HG03521 (cell line): ENCODE measurements at regions not wholly inside any gene's neighbourhood (a gene's known extent, or its start where the extent isn't known, plus 50 kb on each side); places are given as distances from the start of the nearest gene placed in this dataset.

ENCODE experiments used
- ATAC-seq: cut with Tn5 transposase; IDR thresholded peaks from one replicate; pipeline ENCODE4 v1.9.1; 2021; ENCODE audit warnings: mild to moderate bottlenecking, moderate library complexity; ENCODE audit not compliant: unreplicated experiment

DNA sequence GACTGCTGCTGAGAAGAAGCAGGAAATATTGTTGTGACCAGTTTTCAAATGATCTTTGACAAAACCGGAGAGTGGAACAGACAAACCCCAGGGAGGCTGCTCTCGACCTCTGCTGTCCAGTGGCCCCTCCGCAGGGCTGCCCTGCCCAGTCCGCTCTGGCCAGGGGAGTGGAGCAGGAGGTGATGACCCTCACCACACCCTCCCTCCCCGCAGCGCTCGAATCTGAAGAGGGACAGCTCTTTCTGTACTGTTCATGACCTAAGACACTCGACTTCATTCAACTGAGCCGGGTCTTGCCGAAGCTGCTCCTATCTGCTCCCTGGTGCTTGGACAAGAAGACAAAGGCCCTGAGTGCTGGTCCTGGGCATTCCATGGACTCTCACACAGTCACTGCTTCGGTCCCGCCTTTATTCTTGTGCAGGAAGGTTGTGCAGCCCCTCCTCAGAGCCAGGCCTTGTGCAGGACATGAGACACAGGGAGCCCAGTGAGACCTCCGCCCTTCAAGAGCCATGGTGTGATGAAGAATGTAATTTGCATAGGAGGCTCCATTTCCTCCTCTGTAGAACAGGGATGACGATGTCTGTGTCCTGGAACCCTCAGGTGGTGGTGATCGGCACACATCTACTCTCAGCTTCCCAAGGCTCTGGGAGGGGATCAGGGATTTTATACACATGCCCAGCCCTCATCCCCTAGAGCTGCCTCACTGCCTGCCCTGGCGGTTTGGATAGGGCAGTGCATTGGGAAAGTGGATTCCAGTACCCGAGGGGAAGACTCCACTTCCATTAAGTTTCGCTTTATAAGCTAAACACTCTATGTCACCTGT is 97.1 kb upstream of the PRR20G start:
- ATAC-seq: no peak

DNA sequence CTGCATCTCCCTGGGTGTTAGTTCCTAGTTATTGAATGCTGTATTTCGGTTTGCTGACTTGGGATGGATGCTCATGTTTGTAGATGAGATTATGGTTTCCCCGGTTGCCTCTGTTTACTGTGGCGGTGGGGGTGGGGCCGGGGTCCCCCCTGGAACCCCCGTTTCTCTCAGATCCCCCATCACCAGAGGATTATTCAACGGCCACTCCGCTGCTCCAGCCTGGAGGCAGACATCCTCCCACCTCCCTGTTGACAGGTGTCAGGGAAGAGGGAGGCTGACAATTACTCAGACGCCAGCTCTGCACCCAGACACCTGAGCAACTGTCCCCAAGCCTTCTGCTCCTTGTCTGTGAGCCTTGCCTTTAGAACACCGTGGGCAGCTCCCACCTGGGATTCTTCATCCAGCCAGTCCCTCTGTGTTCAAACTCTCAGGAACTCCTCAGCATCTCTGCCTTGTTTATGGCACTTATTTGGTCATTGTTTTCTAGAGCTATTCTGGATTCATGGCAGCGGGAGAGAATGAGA is 95.9 kb upstream of the PRR20G start:
- no peak for ATAC-seq

DNA sequence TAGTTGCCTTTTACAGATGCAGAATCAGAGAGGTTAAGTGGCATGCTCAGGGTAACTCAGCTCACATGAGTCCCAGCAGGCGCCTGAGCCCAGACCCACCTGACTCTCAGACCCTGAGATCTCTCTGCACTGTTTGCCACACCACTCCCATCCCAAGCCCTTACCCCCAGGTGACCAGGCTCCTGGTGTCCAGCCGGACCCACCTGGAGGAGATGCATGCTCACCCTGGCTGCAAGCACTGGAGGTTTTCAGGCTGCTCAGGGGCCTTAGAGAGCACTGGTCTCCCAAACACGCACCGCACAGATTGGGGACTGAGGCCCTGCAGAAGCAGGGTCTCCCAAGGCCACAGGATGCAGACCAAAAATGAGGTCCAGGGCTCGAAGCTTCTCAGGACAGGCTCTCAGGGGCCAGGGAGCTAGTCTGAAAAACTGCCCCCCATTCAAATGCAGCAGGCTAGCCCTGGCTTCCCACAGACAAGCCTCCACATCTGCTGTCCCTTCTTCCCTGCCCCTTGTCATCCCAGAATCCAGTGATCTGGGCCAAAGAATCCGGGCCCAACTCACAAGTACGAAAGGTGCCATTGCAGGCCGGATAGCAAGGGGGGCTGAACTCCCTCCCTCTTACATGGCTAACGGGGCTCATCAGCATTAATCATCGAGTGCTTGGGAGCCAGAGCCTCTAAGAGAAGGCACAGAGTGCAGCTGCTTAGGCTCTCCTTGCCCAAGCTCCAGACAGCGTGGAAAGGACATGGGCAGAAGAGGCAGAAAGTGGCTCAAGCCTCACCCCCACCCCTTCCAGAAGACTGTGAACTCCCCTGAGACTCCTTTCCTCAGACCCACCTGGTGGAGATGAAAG is 90.2 kb upstream of the PRR20G start:
- ATAC-seq: no peak

DNA sequence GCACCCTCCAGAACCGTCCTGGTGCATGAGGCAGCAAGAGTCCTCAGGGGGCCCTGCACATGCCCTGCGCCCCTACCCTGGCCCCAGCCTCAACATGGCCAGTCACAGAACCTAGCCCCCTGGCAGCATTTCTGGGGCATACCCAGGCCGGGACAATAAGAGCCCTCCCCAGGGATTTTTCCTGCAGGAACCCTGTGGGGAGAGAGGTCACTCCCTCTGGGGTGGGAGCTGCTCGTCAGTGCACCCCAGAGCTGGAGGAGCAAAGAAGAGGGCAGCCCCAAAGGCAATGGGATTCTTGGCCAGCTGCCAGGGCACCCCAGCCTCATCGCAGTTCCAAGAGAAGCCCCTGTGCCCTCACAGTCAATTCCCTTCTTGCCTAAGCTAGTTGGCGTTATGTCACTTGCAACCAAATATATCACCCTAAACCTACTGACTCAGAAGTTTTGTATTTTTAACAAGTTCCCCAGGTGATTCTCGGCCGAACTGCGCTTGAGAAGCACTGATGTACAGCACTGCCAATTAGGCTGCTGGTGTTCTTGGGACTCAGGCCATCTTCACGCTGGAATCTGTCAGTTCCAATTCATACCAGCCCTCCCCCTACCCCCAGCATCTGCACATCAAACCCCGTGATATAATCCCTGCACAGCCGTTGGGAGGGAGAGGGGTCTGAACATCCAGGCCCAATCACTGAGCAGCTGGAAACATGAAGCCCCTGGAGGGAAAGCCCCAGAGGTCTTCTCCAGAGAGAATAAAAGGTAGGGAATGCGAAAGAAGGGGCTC is 87.5 kb upstream of the PRR20G start:
- no peak for ATAC-seq

DNA sequence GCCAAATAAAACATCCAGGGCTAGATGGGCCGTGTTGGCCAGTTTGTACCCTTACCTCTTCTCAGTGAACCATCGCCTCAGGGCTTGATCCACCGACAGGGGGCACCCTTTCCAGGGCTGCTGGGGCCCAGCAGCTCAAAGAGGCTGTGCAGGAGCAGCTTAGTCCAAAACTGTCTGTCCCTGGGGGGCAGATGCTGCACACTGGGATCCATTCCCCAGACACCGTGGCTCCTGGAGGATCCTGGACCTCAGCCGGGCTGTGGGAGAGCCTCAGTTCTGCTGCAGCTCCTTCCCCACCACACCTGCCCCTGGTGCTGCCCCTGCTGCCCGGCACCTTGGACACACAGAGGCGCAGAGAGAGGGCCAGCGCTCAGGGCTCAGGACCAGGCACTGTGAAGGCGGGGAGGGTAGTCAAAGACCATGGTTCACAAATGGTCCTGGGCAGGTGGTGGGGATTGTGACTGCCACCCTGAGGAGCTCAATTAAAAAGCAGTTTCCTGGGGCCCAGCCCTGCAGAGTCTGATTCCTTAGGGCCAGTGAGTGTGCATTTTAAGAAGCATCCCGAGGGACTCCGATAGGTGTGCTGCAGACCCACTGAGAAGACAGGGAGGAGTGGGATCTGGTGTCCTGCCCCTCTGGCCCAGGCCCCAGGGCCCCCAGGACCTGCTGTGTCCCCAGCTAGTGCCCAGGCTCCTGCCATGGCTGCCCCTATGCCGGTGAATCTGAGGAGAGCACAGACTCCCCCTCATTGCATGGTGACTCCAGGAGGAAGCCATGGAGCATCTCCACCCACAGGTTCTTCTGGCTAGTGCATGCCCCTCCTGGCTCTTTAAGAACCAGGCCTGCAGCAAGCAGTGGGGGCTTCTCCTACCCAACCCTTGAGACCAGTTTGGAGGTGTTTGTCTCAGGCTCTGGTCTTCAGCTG is 86.5 kb upstream of the PRR20G start:
- ATAC-seq: no peak

DNA sequence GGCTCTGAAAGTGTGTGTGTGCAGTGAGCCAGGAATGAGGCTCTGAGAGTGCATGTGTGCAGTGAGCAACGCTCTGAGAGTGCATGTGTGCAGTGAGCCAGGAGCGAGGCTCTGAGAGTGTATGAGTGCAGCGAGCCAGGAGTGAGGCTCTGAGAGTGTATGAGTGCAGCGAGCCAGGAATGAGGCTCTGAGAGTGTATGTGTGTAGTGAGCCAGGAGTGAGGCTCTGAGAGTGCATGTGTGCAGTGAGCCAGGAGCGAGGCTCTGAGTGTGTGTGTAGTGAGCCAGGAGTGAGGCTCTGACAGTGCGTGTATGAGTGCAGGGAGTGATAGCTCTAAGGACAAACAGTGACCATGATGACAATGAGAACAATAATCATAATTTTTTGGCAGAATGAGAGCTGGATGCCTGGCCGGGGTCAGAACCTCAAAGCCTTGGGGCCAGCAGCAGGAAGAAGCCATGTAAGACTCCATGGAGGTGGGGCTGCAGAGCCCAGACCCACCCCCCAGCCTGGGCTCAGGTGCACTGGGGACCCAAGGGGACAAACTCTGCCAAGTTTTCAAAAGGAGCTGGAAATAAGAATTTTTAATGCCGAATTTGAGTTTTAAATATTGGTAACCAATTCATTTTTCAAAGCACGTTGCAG is 85.7 kb upstream of the PRR20G start:
- no peak for ATAC-seq

DNA sequence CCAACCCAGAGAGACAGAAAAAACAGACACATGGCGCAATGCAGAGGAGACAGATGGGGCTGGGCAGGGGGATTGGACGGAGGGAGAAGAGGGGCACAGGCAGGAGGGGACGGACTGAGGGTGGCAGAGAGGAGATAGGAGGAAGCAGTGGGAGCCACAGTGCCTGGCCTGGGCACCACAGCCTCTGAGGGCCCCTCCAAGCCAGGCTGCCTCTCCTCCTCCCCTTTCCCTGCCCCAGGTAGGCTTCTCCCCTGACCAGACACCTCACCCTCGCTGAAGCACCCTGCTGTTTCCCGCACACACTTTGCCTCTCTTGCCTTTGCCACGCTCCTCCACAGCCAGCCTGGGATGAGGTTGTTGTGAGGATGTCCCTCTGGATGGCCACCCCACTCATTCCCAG is 84.0 kb upstream of the PRR20G start:
- no peak for ATAC-seq

DNA sequence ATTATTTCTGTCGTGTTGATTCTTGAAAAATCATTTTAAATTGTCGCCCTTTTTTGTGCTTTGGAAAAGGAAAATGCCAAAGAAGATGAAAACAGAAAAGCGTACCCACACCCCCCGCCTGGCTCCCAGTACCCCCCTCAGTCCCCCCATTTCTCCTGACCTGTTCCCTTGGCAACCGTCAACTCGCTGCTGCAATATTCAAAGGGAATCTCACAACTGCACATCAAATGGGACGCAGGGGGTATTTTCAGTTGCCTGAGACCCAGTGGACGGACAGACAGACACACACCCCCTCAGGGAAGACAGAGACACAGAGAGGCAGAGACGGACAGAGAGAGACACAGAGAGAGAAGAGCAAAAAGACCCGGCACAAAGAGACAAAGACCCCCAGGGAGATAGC is 83.5 kb upstream of the PRR20G start:
- ATAC-seq: no peak

DNA sequence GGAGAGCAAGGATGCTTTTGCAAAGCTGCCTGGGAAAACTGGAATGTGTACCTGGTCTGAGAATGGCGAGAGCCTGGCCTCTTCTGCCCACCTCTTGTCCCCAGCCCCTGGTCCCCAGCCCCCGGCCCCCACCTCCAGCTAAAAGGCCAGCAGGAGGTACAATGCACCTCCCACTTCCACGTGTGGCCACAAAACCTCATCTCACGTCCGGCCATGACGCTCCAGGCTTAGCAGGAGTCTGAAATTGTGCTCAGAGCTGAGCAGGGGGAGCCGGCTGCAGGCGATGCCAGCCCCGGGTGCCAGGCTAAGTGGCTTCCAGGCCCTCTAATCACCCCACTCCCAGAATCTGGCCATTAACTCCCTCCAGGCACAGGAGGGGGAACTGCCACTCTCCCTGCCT is 83.1 kb upstream of the PRR20G start:
- no peak for ATAC-seq

DNA sequence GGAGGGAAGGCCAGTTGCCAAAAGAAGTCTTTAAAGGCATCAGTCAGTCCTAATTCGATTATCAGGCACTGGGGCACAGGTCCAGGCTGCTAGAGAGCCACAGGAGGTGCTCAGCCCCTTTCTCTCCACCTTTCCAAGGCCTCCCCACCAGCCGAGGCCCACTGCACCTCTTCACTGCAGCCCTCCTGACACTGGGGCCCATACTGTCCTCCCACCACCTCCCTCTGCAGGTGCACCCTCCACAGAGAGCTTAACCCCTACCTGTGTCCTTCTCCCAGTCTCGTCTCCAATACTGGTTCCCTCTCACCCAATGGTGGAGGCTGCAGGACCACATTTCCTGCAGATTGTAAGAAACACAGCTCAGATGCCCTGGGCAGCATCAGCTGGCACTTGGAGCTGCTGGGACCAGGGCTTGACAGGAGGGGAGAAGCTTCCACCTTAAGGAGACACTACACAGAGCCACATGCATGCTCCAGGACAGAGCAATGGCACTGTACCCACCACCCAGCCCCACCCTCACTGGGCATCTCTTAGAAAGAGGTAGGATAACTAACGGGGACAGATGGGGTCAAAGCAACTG is 81.6 kb upstream of the PRR20G start:
- ATAC-seq: no peak

DNA sequence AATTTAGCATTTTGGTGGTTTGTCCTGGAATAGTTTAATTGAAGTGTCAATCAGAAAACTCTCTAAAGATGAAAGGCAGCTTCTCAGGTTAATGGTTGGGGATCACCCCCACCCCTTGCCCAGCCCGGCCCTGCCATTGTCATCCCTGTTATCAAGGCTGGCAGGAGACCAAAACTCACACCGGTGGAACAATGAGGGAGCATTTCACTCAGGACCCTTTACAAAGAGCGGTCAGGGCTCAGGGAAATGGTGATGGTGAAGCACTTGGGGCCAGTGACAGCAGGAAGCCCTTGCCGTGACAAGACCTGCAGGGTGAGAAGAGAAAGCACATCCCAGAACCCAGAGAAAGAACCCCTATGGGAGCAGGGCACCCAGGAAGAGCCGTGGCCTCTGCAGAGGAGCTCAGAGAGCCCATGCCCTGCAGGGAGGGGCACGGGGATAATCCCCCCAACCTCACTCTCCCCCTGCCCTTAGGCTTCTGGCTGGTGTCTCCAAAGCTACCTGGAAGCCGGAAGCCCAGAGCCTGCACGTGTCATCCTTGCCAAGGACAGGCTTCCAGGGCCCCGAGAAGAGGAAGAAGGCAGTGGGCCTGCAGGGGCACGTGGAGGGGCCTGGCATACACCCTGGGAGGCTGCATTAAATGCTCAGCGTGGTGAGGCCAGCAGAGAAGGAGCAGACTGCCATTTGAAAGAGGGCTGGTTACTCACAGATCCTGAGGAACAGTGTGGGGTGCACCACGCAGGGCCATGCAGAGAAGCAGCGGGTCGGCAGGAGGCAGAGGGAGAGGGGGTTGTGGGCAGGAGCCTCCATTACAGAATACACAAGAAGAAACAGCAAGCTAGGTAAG is 80.6 kb upstream of the PRR20G start:
- no peak for ATAC-seq

DNA sequence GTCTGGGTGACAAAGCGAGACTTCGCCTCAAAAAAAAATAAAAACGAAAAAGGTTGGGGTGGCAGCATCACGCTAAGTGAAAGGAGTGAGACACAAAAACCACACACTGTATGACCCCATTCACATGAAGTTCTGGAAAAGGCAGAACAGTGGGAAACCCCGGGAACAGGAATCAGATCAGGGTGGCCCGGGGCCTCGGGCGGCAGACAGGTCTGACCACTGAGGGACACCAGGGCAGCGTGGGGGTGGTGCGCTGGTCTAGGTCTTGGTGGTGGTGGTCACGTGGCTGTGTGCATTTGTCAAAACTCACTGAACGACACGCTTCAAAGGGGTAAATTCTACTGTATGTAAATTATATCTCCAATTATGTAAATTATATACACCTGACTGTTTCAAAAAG is 79.7 kb upstream of the PRR20G start:
- ATAC-seq: no peak

DNA sequence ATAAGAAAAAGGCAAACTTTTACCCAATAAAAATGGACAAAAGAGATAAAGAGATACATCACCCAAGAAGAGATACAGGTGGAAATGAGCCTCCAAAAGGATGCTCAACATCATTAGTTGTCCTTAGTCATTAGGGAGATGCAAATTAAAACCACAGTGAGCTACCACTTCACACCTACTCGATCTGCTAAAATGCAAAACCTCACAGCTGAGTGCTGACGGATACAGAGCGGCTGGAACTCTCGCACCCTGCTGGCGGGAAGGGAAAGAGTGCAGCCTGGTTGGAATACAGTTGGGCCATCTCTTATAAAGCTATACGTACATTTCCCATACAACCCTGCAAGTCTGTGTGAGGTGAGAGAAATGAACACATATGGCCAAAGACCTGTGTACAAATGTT is 78.5 kb upstream of the PRR20G start:
- ATAC-seq: no peak

DNA sequence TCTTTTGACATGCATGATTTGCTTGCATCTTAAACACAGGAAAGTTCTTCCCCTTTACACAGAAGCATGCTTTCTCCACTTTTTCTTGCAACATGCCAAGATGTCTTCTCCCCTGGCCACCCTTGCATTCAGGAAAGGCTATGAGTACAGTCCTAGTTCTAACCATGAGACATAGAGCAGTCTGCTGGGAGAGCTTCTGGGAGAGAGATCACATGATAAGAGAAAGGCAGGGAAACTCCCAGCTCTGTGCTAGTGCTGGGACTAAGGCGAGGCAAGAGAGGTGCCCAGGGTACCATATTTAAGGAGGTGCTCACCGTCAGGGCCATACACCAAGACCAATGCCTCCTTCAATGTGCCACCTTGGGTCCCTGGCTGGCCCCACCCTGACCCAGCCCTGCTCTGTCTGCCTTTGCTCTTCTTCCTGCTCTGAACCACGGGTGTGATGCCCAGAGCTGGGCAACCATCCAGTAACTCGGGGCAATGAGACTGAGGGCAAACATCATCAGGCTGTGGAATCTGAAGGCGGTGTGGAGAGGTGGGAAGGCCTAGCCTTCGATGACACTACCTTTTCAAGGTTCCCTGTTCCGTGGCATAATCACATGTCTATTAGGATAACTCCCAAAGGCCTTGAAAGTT is 77.4 kb upstream of the PRR20G start:
- no peak for ATAC-seq

DNA sequence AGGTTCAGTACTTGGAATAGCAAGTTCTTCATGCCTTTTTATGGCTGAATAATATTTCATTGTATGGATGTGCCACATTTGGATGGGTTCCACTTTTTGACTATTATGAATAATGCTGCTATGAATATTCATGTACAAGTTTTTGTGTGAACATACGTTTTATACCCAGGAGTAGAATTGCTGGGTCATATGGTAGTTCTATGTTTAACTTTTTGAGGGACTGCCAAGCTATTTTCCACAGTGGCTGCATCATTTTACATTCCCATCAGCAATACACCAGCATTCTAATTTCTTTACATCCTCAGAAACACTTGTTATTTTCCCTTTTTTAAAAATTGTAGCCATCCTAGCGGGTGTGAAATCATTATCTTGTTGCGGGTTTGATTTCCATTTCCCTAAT is 76.0 kb upstream of the PRR20G start:
- no peak for ATAC-seq

DNA sequence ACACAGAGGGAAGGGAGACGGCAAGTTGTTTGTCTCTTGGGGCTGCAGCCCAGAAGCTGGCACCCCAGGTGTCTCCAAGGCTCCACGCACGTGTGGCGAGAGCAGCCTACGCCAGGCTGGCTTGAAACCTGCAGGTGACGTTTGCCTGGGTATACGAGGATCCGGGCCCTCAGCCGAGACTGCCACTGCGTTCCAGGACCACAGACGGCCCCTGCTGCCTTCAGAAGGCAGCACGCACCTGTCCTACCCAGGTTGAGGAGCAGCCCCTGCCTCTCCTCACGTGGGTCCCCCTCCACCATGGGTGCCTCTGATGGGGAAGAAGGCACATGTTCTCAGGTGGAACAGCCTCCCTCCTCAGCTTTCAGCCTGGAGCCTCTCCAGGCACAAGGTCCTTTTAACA is 75.3 kb upstream of the PRR20G start:
- no peak for ATAC-seq

DNA sequence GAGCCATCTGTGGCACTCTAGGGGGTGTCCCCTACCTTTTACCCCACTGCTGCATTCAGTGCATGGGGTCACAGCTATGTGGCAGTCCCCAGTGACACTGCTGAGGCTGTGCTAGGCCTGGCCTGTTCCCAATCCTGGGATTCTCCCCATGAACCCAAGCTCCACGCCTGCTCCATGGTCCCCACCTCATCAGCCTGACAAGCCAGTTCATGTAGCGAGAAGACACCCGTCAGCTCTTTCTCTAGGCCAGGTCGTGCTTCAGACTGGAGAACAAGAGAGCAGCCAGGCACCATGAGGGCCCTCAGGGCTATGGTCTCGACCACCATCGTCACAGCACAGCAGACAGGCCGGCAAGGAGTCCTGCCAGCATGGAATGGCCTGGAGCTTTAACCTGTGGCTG is 72.8 kb upstream of the PRR20G start:
- no peak for ATAC-seq

DNA sequence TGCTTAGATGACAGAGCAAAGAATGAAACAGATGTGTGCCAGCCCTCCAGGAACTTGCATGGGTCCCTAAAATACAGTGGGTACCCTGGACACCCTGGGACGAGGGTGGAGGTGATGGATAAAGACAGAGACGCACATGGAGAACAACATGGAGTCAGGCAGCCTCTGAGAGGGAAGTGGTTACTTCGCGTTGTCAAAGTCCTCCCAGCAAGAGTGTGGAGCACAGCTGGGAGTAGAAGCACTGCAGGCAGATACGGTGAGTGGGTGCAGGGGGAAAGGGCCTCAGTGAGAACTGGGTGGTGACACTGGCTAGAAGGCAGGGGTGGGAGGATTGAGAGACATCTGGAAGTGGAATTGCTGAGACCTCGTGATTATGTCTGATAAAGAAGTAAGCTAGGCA is 70.8 kb upstream of the PRR20G start:
- ATAC-seq: no peak
